Ramos (cell line): ENCODE measurements at regions not wholly inside any gene's neighbourhood (a gene's known extent, or its start where the extent isn't known, plus 50 kb on each side); places are given as distances from the start of the nearest gene placed in this dataset.
"Not testable (repeated sequence)": the region's sequence is repeated elsewhere in the genome, so short reads cannot be mapped to it uniquely, and the experiment has no call there.

ENCODE experiments used
- in situ Hi-C: fragments of 300-500 bp; cut with MboI; formaldehyde crosslinking; loops from one replicate; pipeline ENCODE4 v1.14.3; 2022; ENCODE audit warnings: low sequenced_read_pairs; ENCODE audit not compliant: unreplicated experiment

GRCh38 chr2:87196720-87197388 lies 175.2 kb upstream of the PLGLB1 start:
- in situ Hi-C loops: not testable (repeated sequence)

DNA sequence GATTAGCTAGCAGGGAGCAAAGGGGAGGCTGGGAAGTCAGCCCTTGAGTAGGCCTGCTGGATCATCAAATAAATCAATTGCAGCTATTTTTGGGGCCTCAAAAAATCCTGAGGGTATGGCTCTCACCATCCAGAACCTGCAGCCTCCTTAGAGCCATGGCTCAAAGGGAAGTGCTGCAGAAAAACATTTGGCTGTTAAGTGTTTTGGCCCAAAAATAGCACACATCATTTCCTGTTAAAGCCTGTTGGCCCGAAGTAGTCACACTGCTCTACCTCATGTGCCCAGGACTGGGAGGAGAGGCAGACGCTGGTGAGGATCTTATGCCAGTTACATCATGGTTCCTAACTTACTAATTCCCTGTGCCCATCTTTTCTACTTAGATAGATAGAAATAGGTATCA lies 176.8 kb upstream of the PLGLB1 start:
- in situ Hi-C loops: not testable (repeated sequence)

DNA sequence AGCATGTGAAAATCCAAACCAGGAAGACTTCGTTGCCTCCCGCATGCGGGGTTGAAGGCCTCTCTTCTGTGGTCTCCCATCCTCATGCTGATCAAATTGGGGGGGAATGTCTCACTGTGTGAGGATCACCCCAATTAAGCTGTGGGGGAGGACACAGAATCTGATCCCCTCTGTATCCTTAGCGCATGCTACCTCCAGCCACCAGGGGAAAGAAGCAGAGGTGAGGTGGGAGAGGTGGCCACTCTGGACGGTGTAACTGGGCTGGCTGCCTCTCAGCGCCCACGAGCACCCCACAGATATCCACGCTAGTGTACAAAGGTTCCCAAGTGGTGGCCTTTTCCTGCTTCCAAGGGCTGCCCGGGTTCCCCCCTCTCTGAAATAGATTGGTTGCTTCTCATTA lies 177.6 kb upstream of the PLGLB1 start:
- in situ Hi-C loops: not testable (repeated sequence)

DNA sequence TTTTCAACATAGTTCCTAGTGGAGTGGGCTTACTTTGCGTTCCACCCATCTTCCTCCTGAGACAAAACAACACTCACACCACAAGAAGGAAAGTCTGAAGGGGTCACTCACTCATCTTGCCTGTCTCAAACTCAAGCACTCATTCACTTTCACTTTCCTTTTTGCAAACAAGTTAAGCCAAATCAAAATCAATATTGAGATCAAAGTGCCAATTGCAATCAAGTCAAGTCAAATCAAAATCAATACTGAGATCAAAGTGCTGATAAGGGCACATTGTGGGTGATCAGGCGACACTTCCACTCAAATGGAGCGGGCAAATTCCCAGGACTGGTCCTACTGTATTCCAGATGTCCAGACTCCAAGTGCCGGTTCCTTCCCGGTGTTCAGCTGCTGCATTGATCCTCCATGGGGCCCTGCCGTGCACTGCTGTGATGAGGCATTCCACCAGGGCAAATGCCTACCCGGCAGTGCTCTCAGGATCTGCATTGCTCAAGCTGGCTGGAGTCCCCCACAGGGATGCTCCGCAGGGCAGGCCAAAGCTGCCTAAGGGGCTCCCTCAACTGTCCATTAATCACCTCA lies 183.0 kb upstream of the PLGLB1 start:
- in situ Hi-C loops: not testable (repeated sequence)

GRCh38 chr2:87212938-87213337 lies 191.3 kb upstream of the PLGLB1 start:
- in situ Hi-C loops: not testable (repeated sequence)

- in situ Hi-C loops: not testable (repeated sequence)
Measured at GRCh38 chr2:87217005-87217404, 195.4 kb upstream of the PLGLB1 start.

- in situ Hi-C loops: not testable (repeated sequence)
Measured at GRCh38 chr2:87217741-87218410, 196.2 kb upstream of the PLGLB1 start.

GRCh38 chr2:87220651-87221050 lies 199.0 kb upstream of the PLGLB1 start:
- in situ Hi-C loops: not testable (repeated sequence)

GRCh38 chr2:87222131-87222530 lies 200.5 kb upstream of the PLGLB1 start:
- in situ Hi-C loops: not testable (repeated sequence)

- in situ Hi-C loops: not testable (repeated sequence)
Measured at GRCh38 chr2:87223873-87224272, 202.2 kb upstream of the PLGLB1 start.

DNA sequence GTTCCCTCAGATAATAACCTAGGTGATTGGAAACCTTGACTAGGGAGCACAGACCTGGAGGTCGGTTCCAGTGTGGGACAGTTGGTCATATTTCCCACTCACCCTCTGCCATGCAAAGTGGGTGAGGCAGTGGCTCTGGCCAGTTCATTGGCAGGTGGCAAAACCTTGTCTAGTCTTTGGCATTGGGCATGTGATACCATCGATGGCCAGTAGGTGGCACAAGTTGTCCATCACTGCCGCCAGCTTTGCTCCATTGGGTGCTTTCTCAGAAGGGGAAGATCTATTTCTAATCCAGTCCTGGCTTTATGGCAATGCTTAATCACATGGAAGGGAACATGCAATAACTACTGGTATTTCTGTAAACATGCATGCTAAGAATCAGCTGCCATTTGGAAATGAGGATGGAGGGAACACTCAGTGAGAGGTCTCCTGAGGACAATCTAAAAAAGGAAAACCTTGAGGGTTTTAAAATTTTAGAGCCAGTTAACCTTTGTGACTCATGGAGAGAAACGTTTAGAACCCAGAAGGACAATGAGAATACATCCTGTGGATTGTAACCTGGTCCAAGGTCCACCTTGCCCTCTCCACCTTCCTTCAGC lies 207.5 kb upstream of the PLGLB1 start:
- in situ Hi-C loops: not testable (repeated sequence)

- in situ Hi-C loops: not testable (repeated sequence)
Measured at GRCh38 chr2:87229964-87230363, 208.3 kb upstream of the PLGLB1 start.

- in situ Hi-C loops: not testable (repeated sequence)
Measured at GRCh38 chr2:87235333-87235981, 213.8 kb upstream of the PLGLB1 start.

DNA sequence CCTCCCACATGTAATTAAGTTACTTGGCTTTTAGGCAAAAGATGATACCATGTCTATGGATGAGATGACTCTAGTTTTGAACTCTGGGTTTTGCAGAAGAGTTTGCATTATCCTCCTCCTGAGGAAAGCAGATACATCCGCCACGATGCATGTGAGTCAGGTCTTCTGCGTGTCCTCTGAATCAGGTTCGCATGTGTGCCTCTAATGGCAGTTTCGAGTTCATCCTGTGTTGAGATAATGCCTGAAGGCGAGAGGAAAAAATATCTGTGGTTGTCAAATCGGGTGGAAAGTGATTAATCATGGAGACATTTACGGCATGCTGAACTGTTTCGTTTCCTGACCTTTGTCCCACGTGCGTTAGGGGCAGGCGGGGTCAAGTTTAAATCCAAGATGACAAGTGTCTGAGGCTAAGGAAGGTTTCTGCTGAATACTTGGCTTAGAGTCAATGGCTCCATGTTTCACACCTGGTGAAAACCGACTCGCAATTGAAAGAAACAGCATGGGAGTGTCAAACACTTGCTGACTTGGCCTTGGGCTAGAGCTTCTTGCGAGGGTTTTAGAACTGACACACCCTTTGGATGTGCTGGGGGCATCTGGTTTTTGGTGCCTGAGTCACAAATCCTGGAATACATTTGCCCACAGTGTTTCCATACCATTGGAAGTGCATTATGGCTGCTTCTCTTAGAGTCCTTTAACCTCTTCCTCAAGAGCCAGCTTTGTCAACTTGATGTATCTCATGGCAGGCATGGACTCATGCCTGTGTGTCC lies 216.1 kb upstream of the PLGLB1 start:
- in situ Hi-C loops: not testable (repeated sequence)

DNA sequence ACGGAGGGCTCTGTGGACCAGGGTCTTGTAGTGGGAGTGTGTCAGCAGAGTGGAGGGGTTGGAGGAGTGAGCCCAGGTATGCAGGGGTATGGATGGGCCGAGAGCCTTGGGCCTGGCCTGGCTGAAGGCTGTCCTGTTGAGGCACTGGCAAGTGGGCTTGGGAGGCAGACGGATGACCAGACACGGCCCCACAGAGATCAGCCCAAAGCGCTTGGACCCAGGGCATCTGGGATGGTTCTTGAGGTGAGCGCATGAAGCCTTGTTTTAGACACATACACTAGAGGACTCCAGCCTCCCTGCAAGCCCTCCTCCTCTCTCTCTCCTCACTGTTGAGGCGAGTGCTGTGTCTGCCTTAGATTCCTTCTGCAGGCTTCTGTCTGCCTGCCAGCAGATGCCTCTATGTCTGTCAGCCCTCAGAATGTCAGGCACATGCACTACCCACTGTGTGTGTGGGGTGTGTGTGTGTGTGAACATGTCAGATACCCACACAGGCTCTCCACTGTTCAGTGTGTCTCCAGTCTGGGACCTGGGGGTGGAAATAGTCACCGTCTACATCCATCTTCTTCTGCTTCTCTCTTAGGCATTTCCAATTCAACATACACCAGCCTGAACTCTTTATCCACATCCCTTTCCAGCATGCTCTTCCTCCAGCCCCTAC lies 218.0 kb upstream of the PLGLB1 start:
- in situ Hi-C loops: not testable (repeated sequence)

DNA sequence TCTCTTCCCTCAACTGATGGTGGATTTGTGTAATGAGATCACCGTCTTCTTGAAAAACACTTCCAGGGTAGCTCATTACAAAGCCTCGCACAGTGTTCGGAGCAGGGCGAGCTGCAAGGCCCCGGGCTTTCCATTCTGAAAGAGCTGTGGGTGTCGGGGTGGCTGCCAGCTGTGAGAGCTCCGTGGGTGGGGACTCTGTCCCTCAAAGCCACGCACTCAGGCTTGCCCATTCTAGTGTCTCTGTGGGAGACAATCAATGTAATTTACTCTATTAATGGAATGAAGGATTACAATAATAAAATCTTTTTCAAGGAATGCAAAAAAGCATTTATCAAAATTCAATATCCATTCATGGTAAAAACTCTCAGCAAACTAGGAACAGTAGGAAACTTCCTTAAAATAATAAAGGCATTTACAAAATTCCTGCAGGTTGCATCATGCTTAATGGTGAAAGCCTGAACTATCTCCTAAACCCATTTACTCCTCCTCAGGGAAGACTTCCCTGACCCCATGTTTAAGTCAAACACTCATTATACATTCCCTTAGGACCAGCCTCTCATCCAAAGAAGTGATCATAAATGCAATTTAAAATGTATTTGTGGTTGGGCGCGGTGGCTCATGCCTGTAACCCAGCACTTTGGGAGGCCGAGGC lies 224.5 kb upstream of the PLGLB1 start:
- in situ Hi-C loops: not testable (repeated sequence)

DNA sequence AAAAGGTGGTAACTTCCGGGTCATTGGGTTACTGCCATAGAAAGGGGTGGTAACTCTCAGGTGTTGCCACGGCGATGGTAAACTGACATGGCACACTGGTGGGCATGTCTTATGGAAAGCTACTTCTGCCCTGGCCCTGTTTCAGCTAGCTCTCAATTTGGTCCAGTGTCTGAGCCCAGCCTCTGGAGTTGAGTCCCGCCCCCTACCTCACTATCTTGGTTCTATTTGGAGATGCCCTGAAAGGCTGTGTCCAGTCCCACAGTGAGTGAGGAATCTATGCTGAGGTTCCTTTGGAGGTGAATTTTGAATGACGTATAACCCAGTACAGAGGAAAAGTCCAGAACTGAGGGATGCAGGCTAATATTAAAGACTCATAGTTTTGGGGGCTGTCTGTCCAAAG lies 230.4 kb upstream of the PLGLB1 start:
- in situ Hi-C loops: not testable (repeated sequence)

GRCh38 chr2:87254562-87254961 lies 232.9 kb upstream of the PLGLB1 start:
- in situ Hi-C loops: not testable (repeated sequence)

GRCh38 chr2:87255410-87255809 lies 233.8 kb upstream of the PLGLB1 start:
- in situ Hi-C loops: not testable (repeated sequence)
